ENCODE measurements at regions not wholly inside any gene's neighbourhood (a gene's known extent, or its start where the extent isn't known, plus 50 kb on each side); places are given as distances from the start of the nearest gene placed in this dataset.

DNA sequence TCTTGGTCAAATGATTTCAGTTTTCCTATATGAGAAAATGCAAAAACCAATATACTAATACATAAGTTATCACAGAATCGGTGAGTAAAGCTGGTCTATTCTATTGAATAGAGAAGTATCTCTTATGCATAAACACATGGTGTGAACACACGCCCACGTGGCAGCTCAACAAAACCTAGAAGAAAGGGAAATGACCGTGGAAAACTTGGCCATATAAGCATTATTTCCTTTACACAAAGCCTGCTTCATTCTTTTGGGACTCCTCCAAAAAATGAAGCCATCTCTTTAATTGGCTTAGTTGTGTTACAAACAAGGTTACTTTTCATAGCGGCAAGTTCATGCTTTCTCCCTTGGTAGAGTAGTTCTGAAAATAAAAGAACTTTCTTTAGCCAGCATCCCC is 183.2 kb downstream of the TMEM161B start:
- no peak for TF ChIP-seq POLR2A (IDR thresholded peaks at IDR 0.05; ENCODE audit: low read length)
- no peak for TF ChIP-seq GATA1 (IDR thresholded peaks at IDR 0.05; ENCODE audit: low read depth, low read length)

Measured in erythroblast (primary cell).